ENCODE measurements at regions not wholly inside any gene's neighbourhood (a gene's known extent, or its start where the extent isn't known, plus 50 kb on each side); places are given as distances from the start of the nearest gene placed in this dataset.

DNA sequence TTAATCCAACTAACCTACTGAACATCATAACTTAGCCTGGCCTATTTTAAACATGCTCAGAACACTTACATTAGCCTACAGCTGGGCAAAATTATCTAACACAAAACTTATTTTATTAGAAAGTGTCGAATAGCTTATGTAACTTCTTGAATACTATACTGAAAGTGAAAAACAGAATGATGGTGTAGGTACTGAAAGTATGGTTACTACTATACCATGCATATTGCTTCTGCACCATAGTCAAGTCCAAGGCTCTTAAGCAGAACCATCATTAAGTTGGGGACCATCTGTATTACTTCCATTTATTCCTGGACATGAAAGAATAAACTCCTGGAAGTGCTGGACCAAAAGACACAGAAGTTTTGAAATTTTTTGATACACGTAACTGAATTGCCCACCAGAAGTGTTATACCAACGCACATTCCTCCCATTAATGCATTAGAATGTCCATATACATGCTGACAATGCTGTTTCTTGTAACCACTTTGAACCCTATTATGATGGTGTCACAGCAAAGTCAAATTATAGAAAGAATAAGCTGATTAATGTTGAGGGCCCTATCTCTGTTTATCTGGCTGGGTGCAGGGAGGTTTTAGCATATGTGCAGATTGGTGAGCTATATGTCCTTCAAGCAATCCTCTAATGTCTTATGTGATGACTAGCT, 375.7 kb downstream of the ACTL7B start:
- DNase-seq, result no peak

DNA sequence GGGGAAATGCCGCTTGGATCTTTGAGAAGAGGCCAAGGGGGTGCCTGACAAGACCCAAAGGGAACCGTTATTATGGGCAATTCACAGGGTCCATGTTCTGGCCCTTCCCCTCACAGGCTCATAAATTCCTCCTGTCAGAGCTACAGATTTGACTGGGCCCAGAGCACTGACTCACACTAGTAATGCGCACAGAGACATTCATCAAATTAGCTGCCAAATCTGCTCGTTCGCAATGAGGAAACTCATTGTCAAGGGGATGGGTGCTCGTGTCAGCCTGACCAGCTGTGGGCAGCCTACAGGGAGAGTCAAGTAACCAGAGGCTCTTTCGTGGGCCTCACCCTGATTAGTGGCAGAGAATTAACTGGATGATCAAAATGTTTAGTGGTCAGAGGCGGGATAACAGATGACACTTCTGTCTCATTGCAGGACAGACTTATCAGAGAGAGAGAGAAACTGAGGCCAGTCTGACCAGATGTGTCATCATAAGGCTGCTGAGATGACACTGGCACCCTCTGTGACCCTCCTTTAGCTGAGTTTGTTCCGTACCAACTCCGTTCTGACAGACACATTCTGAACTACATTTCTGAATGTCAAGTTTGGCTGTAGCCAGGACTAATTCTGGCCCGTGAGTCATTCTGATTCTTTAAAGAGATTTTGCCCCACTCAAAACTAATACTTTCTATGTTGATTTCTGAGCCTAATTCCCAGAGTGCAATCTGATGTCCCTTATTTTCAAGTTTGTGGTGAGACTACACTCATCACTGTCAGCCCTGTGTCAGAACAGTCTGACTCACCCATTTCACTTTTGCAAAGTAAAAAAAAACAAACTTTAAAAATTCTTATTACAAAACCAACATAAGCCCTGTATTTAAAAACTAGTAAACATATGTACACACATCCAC, 377.1 kb downstream of the ACTL7B start:
- peak; percentile 92 for DNase-seq

DNA sequence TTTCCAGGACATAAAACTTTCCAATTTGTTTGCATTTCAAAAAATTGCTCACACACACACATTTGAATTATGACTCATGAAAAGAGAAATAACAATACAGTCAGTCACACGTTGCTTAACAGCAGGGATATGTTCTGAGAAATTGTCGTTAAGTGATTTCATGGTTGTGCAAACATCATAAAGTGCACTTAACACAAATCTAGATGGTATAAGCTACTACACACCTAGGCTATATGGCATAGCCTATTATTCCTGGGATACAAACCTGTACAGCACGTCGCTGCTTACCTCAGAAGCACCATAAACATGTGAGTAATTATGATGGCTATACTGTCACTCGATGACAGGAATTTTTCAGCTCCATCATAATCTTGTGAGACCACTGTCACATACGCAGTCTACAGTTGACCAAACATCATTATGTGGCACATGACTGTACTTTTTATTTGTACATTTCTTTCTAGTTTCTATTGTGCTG, 378.2 kb downstream of the ACTL7B start:
- peak; percentile 76 for DNase-seq

DNA sequence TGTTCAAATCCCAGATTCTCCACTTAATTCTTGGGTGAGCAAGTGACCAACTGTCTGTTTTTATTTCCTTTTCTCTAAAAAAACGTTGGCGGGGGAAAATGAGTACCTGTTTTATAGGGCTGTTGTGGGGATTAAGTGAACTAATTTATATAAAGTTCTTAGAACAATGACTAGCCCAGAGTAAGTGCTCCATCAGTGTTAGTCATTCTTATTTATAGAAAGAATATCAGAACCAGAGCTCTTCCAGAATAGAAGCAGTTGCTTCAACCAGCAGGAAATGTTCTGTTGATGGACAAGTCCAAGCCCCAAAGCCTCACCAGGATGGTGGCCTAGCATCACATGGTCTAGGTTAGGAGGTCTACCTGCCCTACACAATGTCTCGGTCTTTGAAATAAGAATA, 379.2 kb downstream of the ACTL7B start:
- no peak for DNase-seq

DNA sequence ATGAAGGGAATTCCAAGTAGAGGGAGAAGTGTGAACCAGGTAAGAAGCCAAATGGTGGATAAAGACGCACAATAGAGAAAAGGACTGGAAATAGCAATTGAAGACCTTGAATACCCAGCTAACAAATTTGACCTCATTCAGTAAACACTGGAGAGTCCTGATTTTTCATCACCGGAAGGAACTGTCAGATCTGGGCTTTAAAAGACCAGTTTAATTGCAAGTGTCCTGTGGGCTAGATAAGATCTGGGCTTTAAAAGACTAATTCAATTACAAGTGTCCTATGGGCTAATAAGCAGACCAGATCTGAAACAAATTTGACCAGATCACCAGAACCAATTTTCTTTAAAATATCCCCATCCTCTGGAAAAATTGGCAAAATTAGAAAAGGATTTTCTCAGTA, 380.0 kb downstream of the ACTL7B start:
- no peak for DNase-seq

DNA sequence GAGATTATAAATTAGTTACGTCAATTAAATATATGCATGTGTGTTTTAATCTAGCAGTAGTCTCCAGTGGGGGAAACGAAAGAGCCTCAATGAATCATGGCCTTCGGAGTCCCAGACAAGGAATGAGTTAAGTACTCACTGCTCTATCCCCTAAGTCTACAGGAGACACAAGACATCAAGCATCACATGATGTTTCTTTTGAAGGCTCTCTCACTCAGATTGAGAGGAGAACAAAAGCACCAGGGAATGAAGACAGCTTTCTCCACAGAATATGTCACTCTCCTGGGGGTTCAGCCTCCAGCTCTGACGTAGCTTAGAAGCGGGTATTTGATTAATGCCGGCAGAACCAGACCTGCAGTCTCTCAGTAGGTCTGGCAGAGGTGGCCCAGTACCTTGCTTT, 381.4 kb downstream of the ACTL7B start:
- no peak for DNase-seq

DNA sequence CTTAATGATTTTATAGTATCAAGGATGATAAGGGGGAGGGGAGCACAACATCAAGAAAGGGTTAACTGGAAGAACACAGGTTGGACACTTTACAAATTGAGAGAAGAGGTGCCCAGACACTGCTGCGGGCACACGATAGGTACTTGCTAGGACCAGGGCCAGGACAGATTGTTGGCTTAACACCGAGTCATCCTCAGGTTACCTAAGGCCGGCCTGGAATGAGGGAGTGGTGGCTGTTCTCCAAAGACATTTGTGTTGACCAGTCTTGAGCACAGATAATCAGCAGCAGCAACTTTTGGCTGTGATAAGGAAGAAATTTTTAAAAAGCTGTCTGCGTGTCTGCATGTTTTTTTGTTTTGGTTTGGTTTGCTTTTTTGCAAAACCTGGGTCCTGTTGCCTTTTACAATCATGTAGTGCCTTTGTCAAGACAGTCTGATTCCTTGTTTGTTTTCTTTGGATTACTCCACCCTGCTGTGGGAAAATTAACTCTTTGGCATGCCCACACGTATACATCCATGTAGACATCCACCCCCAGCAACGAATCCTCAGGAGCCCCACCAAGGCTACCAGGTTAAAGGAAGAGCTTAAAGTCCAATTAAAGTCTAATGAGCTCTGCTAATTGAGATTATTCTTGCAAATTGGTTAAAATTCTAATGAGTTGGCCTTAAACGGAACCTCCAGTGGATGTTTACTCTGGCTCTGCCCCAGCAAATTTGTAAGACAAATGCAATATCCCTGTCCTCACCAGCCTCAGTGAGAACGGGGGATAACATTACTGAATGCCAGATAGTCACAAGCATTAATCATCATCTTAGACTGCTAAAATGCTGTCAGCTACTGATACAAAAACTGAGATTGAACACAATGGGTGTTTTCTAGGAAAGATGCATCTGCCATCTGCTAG, 382.3 kb downstream of the ACTL7B start:
- DNase-seq, result peak; percentile 65

DNA sequence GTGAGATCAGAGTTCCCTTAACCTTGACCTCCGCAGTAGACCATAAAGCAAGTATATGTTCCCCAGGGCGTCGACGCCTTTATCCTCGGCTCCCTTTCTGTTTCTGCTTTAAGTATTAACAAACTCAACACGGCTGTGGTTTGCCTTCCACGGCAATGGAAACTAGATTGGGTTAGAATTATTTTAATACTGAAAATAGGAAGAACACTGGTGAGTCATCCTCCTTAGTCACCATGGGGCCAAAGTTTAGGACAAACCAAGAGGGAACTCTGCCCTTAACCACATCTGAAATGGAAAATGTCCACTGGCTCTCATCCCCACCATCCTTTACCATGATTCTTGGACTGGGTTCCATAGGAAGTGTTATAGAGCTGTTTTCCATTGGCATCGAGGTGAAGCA, 386.1 kb downstream of the ACTL7B start:
- peak; percentile 44 for DNase-seq

DNA sequence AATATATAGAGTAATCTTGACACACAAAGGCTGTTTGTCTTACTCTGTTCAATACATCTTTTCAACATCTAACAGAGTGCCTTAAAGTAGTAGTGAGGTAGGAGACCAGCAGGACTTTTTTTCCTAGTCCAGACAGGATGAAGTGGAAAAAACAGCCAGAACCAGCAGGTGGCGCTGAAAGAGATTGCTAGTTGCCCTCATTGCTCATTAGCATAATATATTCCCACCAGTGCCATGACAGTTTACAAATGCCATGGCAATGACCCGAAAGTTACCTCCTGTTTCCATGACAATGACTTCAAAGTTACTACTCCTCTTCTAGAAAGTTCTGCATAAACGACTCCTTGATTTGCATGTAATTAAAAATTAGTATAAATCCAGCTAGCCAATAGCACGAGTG, 387.4 kb downstream of the ACTL7B start:
- no peak for DNase-seq

DNA sequence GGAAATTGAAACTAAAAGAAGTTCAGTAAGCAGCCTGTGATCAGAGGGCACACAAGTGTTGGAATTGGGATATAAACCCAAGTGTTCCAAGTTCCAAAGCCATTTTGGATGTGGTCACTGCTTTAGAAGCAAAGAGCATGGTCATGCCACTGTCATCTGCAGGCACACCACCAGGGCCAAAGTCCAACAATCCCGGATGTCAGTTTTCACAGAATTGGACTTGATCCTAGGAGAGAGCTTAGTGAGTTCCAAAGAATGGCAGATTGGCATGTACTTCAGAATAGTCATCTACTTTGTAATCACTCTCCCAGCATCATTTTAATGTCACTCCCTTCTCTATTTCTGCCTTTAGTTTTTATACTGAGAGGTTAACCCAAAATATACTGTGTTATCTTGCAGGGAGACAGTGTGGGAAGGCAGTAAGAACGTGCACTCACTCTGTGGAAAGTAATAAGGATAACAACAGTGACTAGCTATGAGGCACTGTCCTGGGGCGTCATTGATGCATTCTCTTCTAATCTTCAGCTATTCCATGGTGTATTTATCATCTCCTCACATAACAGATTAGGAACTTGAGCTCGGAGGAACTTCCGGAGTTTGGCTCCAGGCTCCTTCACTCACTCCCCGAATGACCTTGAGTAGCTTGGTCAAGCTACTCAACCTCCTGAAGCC, 388.0 kb downstream of the ACTL7B start:
- no peak for DNase-seq

DNA sequence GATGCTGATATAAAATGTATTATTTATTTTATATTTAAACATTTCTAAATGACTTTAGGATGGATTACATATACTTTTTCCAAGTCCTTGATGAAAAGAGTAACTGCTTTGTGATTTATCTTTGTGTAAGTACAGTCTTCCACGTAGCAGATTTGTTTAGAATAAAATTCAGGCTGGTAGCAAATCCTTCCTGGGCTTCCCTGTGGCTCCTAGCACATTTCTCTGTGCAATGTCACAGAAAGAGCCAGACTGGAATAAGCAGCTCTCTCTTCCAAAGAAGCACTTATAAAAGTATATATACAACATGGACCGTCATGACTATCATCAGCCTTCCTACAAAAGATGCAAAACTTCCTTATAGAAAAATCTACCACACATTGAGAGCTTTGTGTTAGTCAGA, 388.6 kb downstream of the ACTL7B start:
- DNase-seq, result no peak

DNA sequence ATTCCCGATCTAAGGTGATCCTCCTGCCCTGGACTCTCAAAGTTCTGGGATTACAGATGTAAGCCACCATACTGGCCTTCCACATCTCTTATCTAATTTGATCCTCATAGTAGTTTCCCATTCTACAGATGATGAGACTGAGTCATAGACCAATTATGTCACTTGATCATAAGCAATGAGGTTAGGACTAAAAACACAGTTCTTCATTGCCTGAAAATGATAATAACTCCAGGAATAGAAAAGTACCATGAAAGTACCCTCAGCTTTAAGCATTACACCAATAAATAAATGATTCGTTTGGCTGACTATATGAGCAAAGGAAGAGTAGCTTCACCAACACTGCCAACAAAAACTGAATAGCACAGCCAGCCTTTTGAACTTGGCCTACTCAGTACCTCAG, 389.5 kb downstream of the ACTL7B start:
- no peak for DNase-seq

DNA sequence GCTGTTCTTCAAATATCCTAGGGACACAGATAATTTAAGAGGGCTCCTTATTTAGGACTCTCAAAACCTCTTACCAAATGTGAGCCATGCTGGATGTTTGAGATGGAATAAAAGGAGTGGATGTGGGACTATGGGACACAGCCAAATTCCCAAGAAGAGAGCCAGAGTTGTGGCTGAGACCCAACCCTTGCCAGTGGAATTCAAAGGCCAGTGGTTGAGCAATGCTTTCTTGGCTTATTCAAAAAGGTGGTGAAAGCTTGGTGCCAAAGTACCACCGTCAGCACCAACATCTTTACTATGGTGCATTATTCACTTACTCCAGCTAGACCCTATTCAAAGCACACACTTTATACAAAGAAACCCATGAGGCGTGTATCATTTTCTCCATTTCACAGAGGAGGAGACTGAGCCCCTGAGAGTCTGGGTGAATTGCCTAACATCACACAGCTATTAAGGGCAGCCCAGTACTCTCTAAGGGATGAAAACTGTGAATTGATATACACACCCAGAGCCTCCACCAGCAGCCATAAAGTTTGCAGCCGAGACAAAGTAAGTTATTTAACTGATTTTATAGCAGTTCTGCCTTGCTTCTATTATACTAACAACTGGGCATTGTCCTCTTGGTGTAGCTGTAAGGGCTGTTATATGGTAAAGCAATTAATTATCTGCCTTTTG, 391.7 kb downstream of the ACTL7B start:
- DNase-seq, result no peak

DNA sequence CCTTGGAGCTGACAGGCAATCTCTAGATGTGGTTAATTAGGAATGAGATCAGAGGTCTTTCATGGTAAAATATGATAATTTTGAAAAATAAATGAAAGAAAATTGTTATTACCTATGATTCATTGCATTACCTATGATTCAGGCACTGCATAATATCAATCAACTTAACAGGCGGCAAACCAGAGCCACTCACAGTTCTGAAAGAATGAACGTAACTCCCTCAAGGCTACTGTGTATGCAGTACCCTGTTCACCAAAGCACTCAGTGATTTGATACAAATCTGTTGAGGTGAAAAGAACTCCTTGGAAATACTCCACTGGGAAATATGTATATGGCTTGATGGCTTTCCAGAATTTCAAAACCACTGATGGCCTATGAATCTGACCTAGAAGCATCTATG, 398.9 kb downstream of the ACTL7B start:
- no peak for DNase-seq

DNA sequence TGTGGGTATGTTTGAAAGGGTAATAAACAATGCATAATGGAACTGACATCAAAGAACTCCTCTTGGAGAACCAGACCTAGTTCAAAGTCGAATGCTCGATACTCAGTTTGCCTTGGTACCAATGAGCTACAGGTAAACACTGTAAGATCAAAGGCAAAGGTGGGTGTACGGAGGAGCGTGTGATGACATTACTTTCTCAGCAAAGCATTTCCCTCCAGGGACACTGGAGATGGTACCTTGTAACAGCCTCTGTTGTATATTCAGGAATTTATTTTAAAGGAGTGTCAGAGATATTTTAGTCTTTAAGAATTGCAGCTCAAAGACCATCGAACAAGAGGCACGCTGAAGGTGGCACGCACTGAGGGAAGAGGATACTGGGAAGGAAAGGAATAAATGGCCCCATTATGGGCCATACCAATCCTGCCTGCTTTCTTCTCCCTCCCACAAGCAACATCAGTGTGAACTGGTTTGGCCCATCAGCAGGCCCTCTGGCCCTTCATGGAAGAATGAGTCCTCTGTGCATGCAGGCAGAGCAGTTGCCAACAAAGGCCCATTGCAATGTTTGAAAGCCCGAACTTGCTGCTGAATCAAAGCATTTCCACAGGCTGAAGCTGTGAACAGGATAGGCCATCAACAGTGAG, 410.2 kb downstream of the ACTL7B start:
- no peak for DNase-seq

DNA sequence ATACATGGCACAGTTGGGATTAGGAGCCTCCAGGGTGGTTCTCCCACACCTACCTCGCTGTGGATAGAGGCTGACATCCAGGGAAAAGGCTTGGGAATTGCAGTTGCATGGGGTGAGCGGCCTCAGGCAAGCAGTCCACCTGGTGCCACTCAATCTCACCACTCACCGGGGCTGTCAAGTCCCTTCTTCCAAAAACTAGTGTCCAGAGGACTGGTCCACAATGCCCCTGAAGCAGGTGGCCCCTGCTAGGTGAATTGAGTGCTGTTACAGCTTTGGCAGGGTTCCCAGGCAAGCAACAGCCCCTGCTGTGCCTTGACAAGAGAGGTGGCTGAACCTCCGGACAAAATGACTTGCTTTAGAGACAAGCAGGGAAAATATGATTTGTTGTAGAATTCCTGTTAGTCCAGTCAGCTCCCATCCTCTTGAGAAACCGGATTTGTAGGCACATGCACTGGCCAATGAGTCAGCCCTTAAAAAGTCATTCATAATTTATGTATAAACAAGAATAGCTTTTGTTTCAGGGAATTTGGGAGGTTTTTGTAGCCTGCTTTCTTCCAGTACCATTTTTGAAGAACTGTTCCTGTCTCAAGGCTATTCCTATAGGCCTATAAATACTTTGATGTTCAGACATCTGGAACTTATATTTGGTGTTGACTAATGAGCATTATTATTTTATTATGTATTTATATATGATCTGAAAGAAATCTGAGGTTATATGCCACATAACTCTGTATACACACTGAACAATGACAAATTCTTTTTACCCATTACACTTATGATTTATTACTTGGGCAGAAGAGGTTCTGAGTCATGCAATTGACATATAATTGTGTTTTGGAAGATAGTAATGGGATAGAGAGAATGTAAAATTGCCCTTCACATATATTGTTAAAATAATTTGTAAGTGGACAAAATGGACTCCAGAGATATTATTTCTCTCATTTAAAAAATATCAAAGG, 411.1 kb downstream of the ACTL7B start:
- peak; percentile 96 for DNase-seq

DNA sequence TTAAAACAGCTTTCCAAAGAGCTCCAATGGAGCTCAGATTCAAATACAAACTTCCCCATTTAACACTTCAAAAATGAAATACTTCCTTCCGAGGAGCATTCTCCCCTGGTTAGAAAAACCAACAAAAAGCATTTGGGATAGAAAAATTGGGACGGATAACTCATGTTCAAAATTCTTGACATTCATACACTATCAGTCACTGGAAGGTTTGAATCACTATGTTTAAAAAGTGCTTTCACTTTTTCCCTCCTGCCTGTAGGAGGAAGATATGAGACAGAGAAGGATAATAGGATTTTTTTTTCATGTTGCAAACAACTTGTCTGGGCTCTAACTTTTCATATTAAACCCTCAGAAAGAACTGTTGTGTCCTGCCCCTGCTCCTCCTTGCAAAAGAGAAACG, 412.0 kb downstream of the ACTL7B start:
- DNase-seq, result peak; percentile 84

DNA sequence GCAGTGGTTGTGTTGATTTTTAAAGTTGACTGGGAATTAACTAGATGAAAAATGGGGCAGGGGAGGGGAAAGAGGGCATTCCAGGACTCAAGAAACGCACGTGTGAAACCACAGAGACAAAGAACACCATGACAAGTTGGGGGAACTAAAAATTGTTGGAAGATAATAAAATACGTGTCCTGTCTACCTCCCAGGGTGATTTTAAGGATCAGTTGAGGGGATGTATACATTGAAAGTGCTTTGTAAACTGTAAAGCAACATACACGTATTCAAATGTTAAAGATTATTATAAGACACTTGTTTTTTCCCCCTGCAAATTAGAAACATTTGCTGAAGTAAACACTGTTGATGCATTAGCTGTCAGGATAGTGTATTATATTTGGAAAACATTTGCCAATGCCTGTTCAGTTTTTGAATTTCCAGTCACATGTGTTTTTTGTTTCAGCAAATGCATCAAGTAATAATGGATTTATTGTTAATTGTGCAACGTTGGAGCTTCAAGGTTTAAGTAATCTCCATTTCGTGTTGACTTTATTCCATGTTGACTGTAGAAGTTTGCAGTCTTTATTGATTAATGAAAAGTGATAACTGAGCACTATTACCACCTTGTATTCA, 412.7 kb downstream of the ACTL7B start:
- peak; percentile 56 for DNase-seq

DNA sequence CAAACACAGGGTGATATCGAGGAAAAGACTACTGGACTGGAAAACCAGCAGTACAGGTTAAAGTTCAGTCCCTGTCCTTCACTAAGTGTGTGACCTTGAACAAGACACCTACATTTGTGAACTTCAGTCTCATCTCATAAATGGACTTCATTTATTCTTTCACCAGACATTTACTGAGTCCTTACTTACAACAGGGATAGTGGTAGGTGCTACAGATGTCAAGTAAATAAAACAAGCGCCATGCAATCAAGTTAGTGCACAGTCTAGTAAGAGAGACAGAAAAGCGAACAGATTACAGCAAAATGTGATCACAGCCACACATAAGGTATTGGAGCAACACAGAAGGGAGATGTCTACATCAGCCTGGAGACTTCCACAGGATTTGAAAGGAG, 413.2 kb downstream of the ACTL7B start:
- DNase-seq, result no peak

DNA sequence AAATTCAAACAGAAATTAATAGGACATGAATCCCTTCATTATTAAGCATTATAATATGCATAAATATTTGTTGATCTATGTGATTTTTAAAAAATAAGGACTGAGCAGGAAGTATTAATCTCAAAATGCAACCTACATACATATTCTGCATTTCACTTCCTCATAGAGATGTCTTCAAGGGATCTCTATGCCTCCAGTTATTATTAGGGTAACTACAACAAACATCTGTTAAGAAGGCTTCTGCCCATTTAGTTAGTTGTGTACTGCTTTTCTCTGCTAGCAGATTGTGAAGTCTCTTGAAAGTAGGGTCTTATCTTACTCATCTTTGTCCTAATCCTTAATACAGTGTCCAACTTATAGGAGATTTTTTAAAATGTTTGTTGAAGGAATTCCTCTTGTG, 414.1 kb downstream of the ACTL7B start:
- no peak for DNase-seq
